Mesothelial cell of epicardium (in vitro differentiated cells): ENCODE measurements at regions not wholly inside any gene's neighbourhood (a gene's known extent, or its start where the extent isn't known, plus 50 kb on each side); places are given as distances from the start of the nearest gene placed in this dataset.

ENCODE experiments used
- DNase-seq, 2 experiments: peaks; one replicate each; pipeline ENCODE4 v3.0.0; 2021; ENCODE audit warnings: low spot score in 2 of 2; ENCODE audit not compliant: unreplicated experiment in 2 of 2
- H3K27ac Mint-ChIP-seq: 2 replicates; pipeline ENCODE4 v1.8.0; 2021; ENCODE audit warnings: mixed read lengths
- H3K27me3 Mint-ChIP-seq: 2 replicates; pipeline ENCODE4 v1.8.0; 2021; ENCODE audit warnings: low read depth, mixed read lengths
- H3K36me3 Mint-ChIP-seq: 2 replicates; pipeline ENCODE4 v1.8.0; 2021; ENCODE audit warnings: mixed read lengths
- H3K4me1 Mint-ChIP-seq: 2 replicates; pipeline ENCODE4 v1.8.0; 2021; ENCODE audit warnings: mixed read lengths
- H3K4me3 Mint-ChIP-seq: 2 replicates; pipeline ENCODE4 v1.8.0; 2021; ENCODE audit warnings: mild to moderate bottlenecking, moderate library complexity, mixed read lengths
- H3K9me3 Mint-ChIP-seq: 2 replicates; pipeline ENCODE4 v1.8.0; 2021; ENCODE audit warnings: mixed read lengths
- CTCF ChIP-seq: fragments of 200-600 bp; sonication (generic); IDR thresholded peaks from one replicate; pipeline ENCODE4 v1.5.0; 2021; ENCODE audit warnings: antibody characterized with exemption; ENCODE audit not compliant: unreplicated experiment

- no peak overlapping the region for H3K27ac Mint-ChIP-seq
- DNase-seq, result no peak
- H3K4me3 Mint-ChIP-seq, result no peak overlapping the region
- no peaks in the 10 kb centered on the region for H3K27me3 Mint-ChIP-seq
- H3K4me1 Mint-ChIP-seq, result peaks cover 19% of the 10 kb centered on the region
- peaks cover 9% of the 10 kb centered on the region for H3K9me3 Mint-ChIP-seq
- no peak for TF ChIP-seq CTCF
- H3K36me3 Mint-ChIP-seq, result peaks cover 5% of the 10 kb centered on the region
Observed at GRCh38 chr4:170769862-170770261, 680.1 kb upstream of the AADAT start.

DNA sequence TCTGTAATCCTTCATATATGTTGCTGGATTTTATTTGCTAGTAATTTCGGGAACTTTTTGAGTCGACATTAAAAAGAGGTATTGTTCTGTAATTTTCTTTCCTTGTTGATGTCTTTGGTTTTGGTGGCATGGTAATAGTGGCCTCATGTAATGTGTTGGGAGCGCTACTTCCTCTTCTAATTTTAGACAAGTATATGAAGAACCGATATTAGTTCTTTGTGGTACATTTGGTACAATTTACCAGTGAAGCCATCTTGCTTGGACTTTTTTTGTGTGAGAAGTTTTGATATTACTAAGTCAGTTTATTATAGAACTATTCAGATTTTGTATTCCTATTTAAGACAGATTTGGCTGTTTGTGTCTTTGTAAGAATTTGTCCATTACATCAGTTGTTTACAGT lies 669.2 kb upstream of the AADAT start:
- peaks cover 27% of the 10 kb centered on the region for H3K9me3 Mint-ChIP-seq
- H3K4me1 Mint-ChIP-seq, result peaks cover 3% of the 10 kb centered on the region
- no peak for DNase-seq
- no peak for TF ChIP-seq CTCF
- H3K36me3 Mint-ChIP-seq, result peaks cover 9% of the 10 kb centered on the region
- no peak overlapping the region for H3K27ac Mint-ChIP-seq
- no peaks in the 10 kb centered on the region for H3K27me3 Mint-ChIP-seq
- H3K4me3 Mint-ChIP-seq, result no peak overlapping the region

GRCh38 chr4:170750519-170750918 lies 660.8 kb upstream of the AADAT start:
- TF ChIP-seq CTCF, result no peak
- no peak overlapping the region for H3K4me3 Mint-ChIP-seq
- H3K9me3 Mint-ChIP-seq, result peaks cover 24% of the 10 kb centered on the region
- peaks cover 8% of the 10 kb centered on the region for H3K4me1 Mint-ChIP-seq
- no peak for DNase-seq
- peaks cover 10% of the 10 kb centered on the region for H3K36me3 Mint-ChIP-seq
- H3K27ac Mint-ChIP-seq, result no peak overlapping the region
- H3K27me3 Mint-ChIP-seq, result no peaks in the 10 kb centered on the region

GRCh38 chr4:170748975-170749374 lies 659.2 kb upstream of the AADAT start:
- Mint-ChIP-seq H3K27ac (no peak overlapping the region), H3K27me3 (no peaks in the 10 kb centered on the region), H3K4me3 (no peak overlapping the region), H3K36me3 (peaks cover 5% of the 10 kb centered on the region), H3K9me3 (peaks cover 12% of the 10 kb centered on the region), H3K4me1 (peaks cover 8% of the 10 kb centered on the region)
- TF ChIP-seq CTCF, result no peak
- DNase-seq, result no peak

- TF ChIP-seq CTCF, result no peak
- Mint-ChIP-seq H3K4me1 (no peaks in the 10 kb centered on the region), H3K36me3 (no peaks in the 10 kb centered on the region), H3K27ac (no peak overlapping the region), H3K9me3 (peaks cover 4% of the 10 kb centered on the region), H3K4me3 (no peak overlapping the region), H3K27me3 (no peaks in the 10 kb centered on the region)
- DNase-seq, result no peak
Observed at GRCh38 chr4:170743633-170744032, 653.9 kb upstream of the AADAT start.

GRCh38 chr4:170741856-170742255 lies 652.1 kb upstream of the AADAT start:
- Mint-ChIP-seq H3K4me1 (no peaks in the 10 kb centered on the region), H3K9me3 (peaks cover 4% of the 10 kb centered on the region), H3K27me3 (no peaks in the 10 kb centered on the region), H3K27ac (no peak overlapping the region), H3K36me3 (no peaks in the 10 kb centered on the region), H3K4me3 (no peak overlapping the region)
- no peak for TF ChIP-seq CTCF
- no peak for DNase-seq
